Mucosa of descending colon (tissue), 3 donors: ENCODE measurements at regions not wholly inside any gene's neighbourhood (a gene's known extent, or its start where the extent isn't known, plus 50 kb on each side); places are given as distances from the start of the nearest gene placed in this dataset.
"Not testable (repeated sequence)": the region's sequence is repeated elsewhere in the genome, so short reads cannot be mapped to it uniquely, and the experiment has no call there.

Experiments used
- ATAC-seq: fragments of 200-7000 bp; cut with Tn5 transposase; one replicate; pipeline ENCODE4 v1.9.1; 2020; ENCODE audit warnings: mild to moderate bottlenecking, moderate library complexity
- DNase-seq, 3 donors: peaks; one replicate each; pipeline ENCODE4 v3.0.0-alpha.2; 2020
- H3K36me3 ChIP-seq: fragments of 200-600 bp; one replicate; pipeline ENCODE4 v1.8.0; 2021; ENCODE audit warnings: low read depth, mild to moderate bottlenecking
- H3K4me1 ChIP-seq: fragments of 200-600 bp; one replicate; pipeline ENCODE4 v1.8.0; 2021; ENCODE audit warnings: low read depth, mild to moderate bottlenecking
- H3K4me3 ChIP-seq: fragments of 200-600 bp; one replicate; pipeline ENCODE4 v1.8.0; 2021; ENCODE audit warnings: mild to moderate bottlenecking
- H3K9me3 ChIP-seq: fragments of 200-600 bp; one replicate; pipeline ENCODE4 v1.8.0; 2021; ENCODE audit warnings: mild to moderate bottlenecking
- intact Hi-C, 2 donors: fragments of 100-400 bp; cut with DNase I in 1 of 2; cut with micrococcal nuclease in 1 of 2; formaldehyde crosslinking; loops; one replicate each; pipeline versions ENCODE4 v1.11.0 to v1.11.1; 2022; cut with DNase I, micrococcal nuclease
- TF ChIP-seq, protein P1 (sequence below): fragments of 200-600 bp; IDR thresholded peaks from one replicate; pipeline ENCODE4 v1.8.0; 2022; ENCODE audit warnings: antibody characterized with exemption, mild to moderate bottlenecking
- donor health status: DM: no; HTN: no; CAD: no; lungs with moderate emphysema.
- donor health status: DM: no; HTN: no; CAD: no.
- donor health status: DM: no; HTN: yes; CAD: no.

DNA sequence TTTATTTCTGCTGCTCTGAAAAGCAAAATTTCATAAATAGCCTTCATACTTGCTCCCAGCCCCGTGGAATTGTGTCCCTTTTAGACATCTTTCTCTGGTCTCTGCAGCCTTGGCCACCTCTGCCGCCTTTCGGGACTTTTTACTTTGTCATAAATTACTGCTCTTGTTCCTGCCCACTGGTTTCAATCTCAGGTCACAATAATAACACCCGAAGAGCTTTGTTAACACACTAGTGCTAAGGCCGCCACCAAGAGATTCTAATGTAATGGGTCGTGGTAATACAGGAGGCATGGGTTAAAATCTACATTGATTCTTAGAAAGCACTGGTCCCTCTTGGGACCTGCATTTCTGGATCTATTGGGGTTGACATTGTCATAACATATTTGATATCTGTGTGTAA, 276.0 kb upstream of the VWC2 start:
- TF ChIP-seq, protein P1, sequence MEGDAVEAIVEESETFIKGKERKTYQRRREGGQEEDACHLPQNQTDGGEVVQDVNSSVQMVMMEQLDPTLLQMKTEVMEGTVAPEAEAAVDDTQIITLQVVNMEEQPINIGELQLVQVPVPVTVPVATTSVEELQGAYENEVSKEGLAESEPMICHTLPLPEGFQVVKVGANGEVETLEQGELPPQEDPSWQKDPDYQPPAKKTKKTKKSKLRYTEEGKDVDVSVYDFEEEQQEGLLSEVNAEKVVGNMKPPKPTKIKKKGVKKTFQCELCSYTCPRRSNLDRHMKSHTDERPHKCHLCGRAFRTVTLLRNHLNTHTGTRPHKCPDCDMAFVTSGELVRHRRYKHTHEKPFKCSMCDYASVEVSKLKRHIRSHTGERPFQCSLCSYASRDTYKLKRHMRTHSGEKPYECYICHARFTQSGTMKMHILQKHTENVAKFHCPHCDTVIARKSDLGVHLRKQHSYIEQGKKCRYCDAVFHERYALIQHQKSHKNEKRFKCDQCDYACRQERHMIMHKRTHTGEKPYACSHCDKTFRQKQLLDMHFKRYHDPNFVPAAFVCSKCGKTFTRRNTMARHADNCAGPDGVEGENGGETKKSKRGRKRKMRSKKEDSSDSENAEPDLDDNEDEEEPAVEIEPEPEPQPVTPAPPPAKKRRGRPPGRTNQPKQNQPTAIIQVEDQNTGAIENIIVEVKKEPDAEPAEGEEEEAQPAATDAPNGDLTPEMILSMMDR = no peak
- no peak for ATAC-seq

DNA sequence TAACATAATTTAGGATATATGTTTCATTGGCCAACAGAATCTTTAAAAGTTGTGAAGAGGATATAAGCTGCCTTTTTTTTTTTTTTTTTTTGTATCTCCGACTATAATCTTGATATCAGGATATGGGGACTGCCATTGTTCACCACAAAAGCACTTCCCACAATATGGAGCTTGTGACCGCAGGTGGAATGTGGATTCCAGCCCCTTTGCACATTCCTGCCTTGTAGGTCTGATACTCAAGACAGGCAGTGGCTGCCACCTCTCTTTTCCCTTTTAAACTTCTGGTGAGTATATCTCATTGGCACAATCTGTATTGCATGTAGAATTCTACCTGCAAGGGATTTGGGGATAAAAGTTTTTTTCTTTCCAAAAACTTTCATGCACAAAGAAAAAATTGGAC, 272.7 kb upstream of the VWC2 start:
- no peak for DNase-seq
- TF ChIP-seq, protein P1 = no peak
- H3K9me3 ChIP-seq = no peaks in the 10 kb centered on the region

More for the DNA sequence above, 276.0 kb upstream of the VWC2 start:
- H3K4me1 ChIP-seq = no peaks in the 10 kb centered on the region
- H3K36me3 ChIP-seq = no peaks in the 10 kb centered on the region
- DNase-seq = no peak
- no peaks in the 10 kb centered on the region for H3K9me3 ChIP-seq
- no peak overlapping the region for H3K4me3 ChIP-seq
- intact Hi-C loops = no loop called here

DNA sequence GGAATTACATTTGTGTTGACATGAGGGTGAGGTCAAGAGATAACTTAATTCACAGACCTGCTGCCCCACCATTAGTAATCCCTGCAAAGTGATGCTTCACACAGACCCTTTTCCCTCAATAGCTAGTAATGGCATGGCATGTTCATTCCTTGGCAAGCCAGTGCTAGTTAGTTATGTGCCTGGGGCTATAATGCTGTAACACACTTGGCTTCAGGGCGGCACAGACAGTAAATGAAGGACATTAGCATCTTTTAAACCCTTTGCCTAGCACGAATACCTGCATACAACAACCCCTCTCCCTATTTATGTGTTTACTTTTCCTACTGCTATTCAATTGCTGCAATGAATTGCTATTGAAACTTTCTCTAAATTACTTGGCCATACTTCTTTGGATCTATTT, 266.2 kb upstream of the VWC2 start:
- DNase-seq, ATAC-seq, H3K36me3 ChIP-seq, intact Hi-C loops, H3K9me3 ChIP-seq, H3K4me1 ChIP-seq, H3K4me3 ChIP-seq: not testable (repeated sequence)

More for the DNA sequence above, 272.7 kb upstream of the VWC2 start:
- no peak for ATAC-seq
- H3K4me1 ChIP-seq = no peaks in the 10 kb centered on the region
- intact Hi-C loops = no loop called here
- H3K4me3 ChIP-seq = no peak overlapping the region
- H3K36me3 ChIP-seq = no peaks in the 10 kb centered on the region

DNA sequence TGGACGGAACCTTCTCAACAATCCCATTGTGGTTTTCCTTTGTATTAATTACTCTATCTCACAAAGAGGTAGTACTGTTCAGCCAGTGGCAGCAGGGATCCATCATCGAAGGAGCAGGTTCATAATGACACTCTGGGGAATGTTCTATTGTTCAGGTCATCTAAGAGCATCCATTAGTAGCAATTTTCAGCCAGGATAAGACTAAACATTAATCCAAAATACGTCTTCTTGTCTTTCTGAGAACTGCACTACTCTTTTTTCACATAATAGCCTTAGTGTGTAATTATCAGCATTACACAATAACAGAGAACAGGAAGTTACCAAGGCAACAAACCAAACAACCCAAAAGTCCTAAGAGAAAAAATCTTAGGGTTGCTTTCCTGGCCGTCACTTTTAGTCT, 259.5 kb upstream of the VWC2 start:
- ATAC-seq (no peak), DNase-seq (no peak)
- Histone ChIP-seq H3K36me3 (no peaks in the 10 kb centered on the region), H3K4me1 (no peaks in the 10 kb centered on the region), H3K4me3 (no peak overlapping the region), H3K9me3 (no peaks in the 10 kb centered on the region)
- TF ChIP-seq, protein P1 = no peak
- intact Hi-C loops = no loop called here

DNA sequence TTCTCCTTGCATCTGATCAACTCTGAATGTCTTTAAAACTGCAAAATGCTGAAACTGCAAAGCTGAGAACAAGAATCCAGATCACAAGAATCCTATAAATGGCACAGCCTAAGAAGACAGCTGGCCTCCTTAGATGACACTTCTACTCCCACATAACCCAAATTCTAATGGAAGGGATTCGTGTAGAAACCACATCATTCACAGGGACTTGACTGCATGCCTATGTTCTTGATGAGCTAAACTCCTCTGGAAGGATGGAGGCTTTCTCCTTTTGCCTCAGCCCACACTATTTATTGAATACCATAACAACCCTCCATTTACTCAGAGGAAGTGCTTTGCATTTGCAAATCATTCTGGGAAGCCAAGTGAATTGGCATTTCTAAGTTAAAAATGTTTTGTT, 252.5 kb upstream of the VWC2 start:
- Histone ChIP-seq H3K9me3 (no peaks in the 10 kb centered on the region), H3K4me1 (no peaks in the 10 kb centered on the region), H3K4me3 (no peak overlapping the region), H3K36me3 (no peaks in the 10 kb centered on the region)
- intact Hi-C loops = no loop called here
- DNase-seq (no peak), ATAC-seq (no peak)
- TF ChIP-seq, protein P1 = no peak

DNA sequence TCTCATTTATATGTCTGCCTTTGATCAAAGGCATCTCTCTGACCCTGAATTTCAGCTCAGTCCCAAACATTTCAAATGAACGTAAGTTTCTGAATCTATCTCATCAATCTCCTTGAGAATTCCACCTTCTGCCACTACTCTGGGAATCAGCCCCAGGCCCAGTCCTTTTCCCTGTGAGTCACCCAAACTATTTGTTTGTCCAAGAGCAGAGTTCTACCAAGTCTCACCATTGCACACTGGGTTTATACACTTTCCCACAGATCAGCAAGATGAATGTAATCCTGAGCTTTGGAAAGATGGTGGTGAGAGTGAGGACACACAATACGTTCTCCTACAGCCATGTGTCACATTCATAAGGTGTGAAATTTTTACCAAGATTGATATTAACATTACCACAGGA, 251.3 kb upstream of the VWC2 start:
- intact Hi-C loops = no loop called here
- Histone ChIP-seq H3K4me1 (no peaks in the 10 kb centered on the region), H3K36me3 (no peaks in the 10 kb centered on the region), H3K4me3 (no peak overlapping the region), H3K9me3 (no peaks in the 10 kb centered on the region)
- ATAC-seq (no peak), DNase-seq (no peak)
- TF ChIP-seq, protein P1 = no peak
